ENCODE measurements at regions not wholly inside any gene's neighbourhood (a gene's known extent, or its start where the extent isn't known, plus 50 kb on each side); places are given as distances from the start of the nearest gene placed in this dataset.

GRCh38 chr5:68380078-68380477 is 164.5 kb downstream of the PIK3R1 start (continued):
- TF ChIP-seq CHD7 (IDR thresholded peaks at IDR 0.05; ENCODE audit: low read depth, low read length) (no peak), ZNF609 (CRISPR knock-in tag; IDR thresholded peaks at IDR 0.05; ENCODE audit: borderline replicate concordance) (no peak), GTF2F1 (IDR thresholded peaks at IDR 0.05; ENCODE audit: low read depth, low read length) (no peak), ZNF764 (CRISPR knock-in tag; IDR thresholded peaks at IDR 0.05; ENCODE audit: low read depth) (no peak), GTF3C2 (IDR thresholded peaks at IDR 0.05; ENCODE audit: borderline replicate concordance, extremely low read depth, insufficient read length) (no peak), KDM2B (CRISPR knock-in tag; IDR thresholded peaks at IDR 0.05) (no peak), NFE2 (IDR thresholded peaks at IDR 0.05; ENCODE audit: low read depth) (no peak), FOXA3 (CRISPR knock-in tag; conservative IDR thresholded peaks at IDR 0.05 in 1 of 2, IDR thresholded peaks at IDR 0.05 in 1 of 2) (no peak)

Data from K562 (cell line).